ENCODE measurements at regions not wholly inside any gene's neighbourhood (a gene's known extent, or its start where the extent isn't known, plus 50 kb on each side); places are given as distances from the start of the nearest gene placed in this dataset.

DNA sequence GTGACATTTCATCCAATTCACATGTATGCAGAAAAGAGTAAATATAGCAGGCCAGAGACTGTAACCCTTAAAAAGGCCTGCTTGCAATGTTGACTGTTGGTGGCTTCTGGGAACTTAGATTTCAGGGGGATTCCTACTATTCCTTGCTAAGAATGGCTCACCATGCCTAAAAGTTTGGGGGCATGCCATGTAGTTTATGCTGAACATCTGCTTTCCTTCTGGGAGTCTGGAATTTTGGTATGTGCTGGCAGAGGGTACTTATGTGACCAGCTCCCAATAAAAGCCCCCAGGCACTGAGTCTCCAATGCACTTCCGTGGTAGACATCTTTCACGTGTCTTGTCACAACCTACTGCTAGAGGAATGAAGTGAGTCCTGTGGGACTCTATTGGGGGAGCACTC is 88.4 kb upstream of the PCDH8 start:
- Histone ChIP-seq H3K9me3 (no peaks in the 10 kb centered on the region), H3K27ac (no peak overlapping the region), H3K36me3 (no peaks in the 10 kb centered on the region), H3K4me3 (no peak overlapping the region), H3K4me1 (no peaks in the 10 kb centered on the region), H3K27me3 (ENCODE audit: low read depth) (no peaks in the 10 kb centered on the region)
- intact Hi-C loops (cut with DNase I), result no loop called here
- ATAC-seq, result no peak
- DNase-seq, result no peak
- TF ChIP-seq, protein P1, sequence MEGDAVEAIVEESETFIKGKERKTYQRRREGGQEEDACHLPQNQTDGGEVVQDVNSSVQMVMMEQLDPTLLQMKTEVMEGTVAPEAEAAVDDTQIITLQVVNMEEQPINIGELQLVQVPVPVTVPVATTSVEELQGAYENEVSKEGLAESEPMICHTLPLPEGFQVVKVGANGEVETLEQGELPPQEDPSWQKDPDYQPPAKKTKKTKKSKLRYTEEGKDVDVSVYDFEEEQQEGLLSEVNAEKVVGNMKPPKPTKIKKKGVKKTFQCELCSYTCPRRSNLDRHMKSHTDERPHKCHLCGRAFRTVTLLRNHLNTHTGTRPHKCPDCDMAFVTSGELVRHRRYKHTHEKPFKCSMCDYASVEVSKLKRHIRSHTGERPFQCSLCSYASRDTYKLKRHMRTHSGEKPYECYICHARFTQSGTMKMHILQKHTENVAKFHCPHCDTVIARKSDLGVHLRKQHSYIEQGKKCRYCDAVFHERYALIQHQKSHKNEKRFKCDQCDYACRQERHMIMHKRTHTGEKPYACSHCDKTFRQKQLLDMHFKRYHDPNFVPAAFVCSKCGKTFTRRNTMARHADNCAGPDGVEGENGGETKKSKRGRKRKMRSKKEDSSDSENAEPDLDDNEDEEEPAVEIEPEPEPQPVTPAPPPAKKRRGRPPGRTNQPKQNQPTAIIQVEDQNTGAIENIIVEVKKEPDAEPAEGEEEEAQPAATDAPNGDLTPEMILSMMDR (IDR thresholded peaks at IDR 0.05), result no peak

- DNase-seq (no peak), ATAC-seq (no peak)
- no peak overlapping the region for H3K27ac ChIP-seq
- TF ChIP-seq, protein P1 (IDR thresholded peaks at IDR 0.05), result no peak
- H3K27me3 ChIP-seq (ENCODE audit: low read depth), result no peaks in the 10 kb centered on the region
- no peaks in the 10 kb centered on the region for H3K36me3 ChIP-seq
- no peaks in the 10 kb centered on the region for H3K4me1 ChIP-seq
- intact Hi-C loops (cut with DNase I), result no loop called here
- H3K4me3 ChIP-seq, result no peak overlapping the region
- H3K9me3 ChIP-seq, result no peaks in the 10 kb centered on the region
Measured at GRCh38 chr13:52934258-52934657, 85.8 kb upstream of the PCDH8 start.

- intact Hi-C loops (cut with DNase I), result no loop called here
- H3K9me3 ChIP-seq, result no peaks in the 10 kb centered on the region
Measured at GRCh38 chr13:52933547-52934210, 85.2 kb upstream of the PCDH8 start.

DNA sequence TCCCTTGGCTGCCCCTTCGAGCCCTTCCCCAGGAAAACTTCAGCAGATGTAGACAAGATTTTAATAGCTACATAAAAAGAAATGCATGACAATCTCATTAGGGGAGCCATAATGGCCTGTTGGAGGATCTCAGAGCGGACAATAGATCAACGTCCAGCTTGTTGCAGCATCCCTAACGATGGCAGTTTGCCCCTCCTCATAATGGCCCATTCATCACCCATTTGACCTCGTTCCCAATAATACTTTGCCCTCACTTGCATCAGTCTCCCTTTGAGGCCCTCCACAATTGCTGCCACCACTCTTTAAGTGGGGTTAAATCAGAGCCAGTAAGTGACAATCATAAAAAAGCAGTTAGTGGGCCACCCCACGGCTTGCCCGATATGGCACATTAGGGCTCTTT is 84.7 kb upstream of the PCDH8 start:
- Histone ChIP-seq H3K36me3 (no peaks in the 10 kb centered on the region), H3K27ac (no peak overlapping the region), H3K4me1 (no peaks in the 10 kb centered on the region), H3K9me3 (no peaks in the 10 kb centered on the region), H3K4me3 (no peak overlapping the region), H3K27me3 (ENCODE audit: low read depth) (no peaks in the 10 kb centered on the region)
- intact Hi-C loops (cut with DNase I), result no loop called here
- no peak for ATAC-seq
- TF ChIP-seq, protein P1 (IDR thresholded peaks at IDR 0.05), result no peak
- no peak for DNase-seq

More at GRCh38 chr13:52933547-52934210, 85.2 kb upstream of the PCDH8 start:
- no peak overlapping the region for H3K27ac ChIP-seq
- TF ChIP-seq, protein P1 (IDR thresholded peaks at IDR 0.05), result no peak
- ATAC-seq, result no peak
- H3K4me1 ChIP-seq, result no peaks in the 10 kb centered on the region
- no peaks in the 10 kb centered on the region for H3K27me3 ChIP-seq (ENCODE audit: low read depth)
- no peaks in the 10 kb centered on the region for H3K36me3 ChIP-seq
- no peak for DNase-seq
- H3K4me3 ChIP-seq, result no peak overlapping the region

- Histone ChIP-seq H3K27me3 (ENCODE audit: low read depth) (no peaks in the 10 kb centered on the region), H3K4me3 (no peak overlapping the region), H3K4me1 (no peaks in the 10 kb centered on the region), H3K27ac (no peak overlapping the region), H3K36me3 (no peaks in the 10 kb centered on the region), H3K9me3 (no peaks in the 10 kb centered on the region)
- TF ChIP-seq, protein P1 (IDR thresholded peaks at IDR 0.05), result no peak
- intact Hi-C loops (cut with DNase I), result no loop called here
- ATAC-seq (no peak), DNase-seq (no peak)
Measured at GRCh38 chr13:52932649-52933048, 84.2 kb upstream of the PCDH8 start.
